A673 (cell line): ENCODE measurements at regions not wholly inside any gene's neighbourhood (a gene's known extent, or its start where the extent isn't known, plus 50 kb on each side); places are given as distances from the start of the nearest gene placed in this dataset.

Source experiments
- BruUV-seq: library from RNA; stranded (reverse); fragments of 400-500 nt; replicated peaks from 2 replicates; lab custom pipeline; 2021; lab: Mats Ljungman, UMichigan
- CTCF ChIA-PET: fragments of 300-600 bp; sonication (Branson Sonifier 250); formaldehyde crosslinking; loops from one replicate; lab custom pipeline; 2022; ENCODE audit warnings: antibody characterized with exemption; lab: Charles Lee
- POLR2A ChIA-PET: fragments of 300-600 bp; sonication (Branson Sonifier 250); formaldehyde crosslinking; loops from one replicate; lab custom pipeline; 2022; ENCODE audit warnings: antibody characterized with exemption; ENCODE audit not compliant: low non-redundant PET; lab: Charles Lee
- DNase-seq: peaks from one replicate; pipeline ENCODE4 v3.0.0-alpha.2; 2015; ENCODE audit warnings: low spot score
- H3K27ac ChIP-seq: fragments of 200-600 bp; sonication (generic); 2 replicates; pipeline ENCODE4 v1.5.1; 2016; ENCODE audit warnings: mixed run types, low read depth, mild to moderate bottlenecking, mixed read lengths, antibody characterized with exemption, low read length; ENCODE audit not compliant: poor library complexity, severe bottlenecking
- H3K27me3 ChIP-seq: fragments of 200-600 bp; sonication (generic); replicated peaks from 2 replicates; pipeline ENCODE4 v1.6.1; 2017; ENCODE audit warnings: mixed run types, low read depth, mild to moderate bottlenecking, mixed read lengths, antibody characterized with exemption, low read length; ENCODE audit not compliant: insufficient read depth, poor library complexity
- H3K36me3 ChIP-seq: fragments of 200-600 bp; sonication (generic); 2 replicates; pipeline ENCODE4 v1.6.1; 2016; ENCODE audit warnings: mixed run types, mild to moderate bottlenecking, mixed read lengths, antibody characterized with exemption, low read length; ENCODE audit not compliant: insufficient read depth, poor library complexity, severe bottlenecking
- H3K4me1 ChIP-seq: fragments of 200-600 bp; sonication (generic); 2 replicates; pipeline ENCODE4 v1.6.1; 2017; ENCODE audit warnings: mixed run types, mild to moderate bottlenecking, mixed read lengths, antibody characterized with exemption, low read length; ENCODE audit not compliant: insufficient read depth, poor library complexity, severe bottlenecking
- H3K4me3 ChIP-seq: fragments of 200-600 bp; sonication (generic); 2 replicates; pipeline ENCODE4 v1.5.1; 2016; ENCODE audit warnings: low read depth, mixed run types, mild to moderate bottlenecking, mixed read lengths, low read length; ENCODE audit not compliant: poor library complexity, severe bottlenecking
- H3K9me3 ChIP-seq: fragments of 200-600 bp; sonication (generic); 2 replicates; pipeline ENCODE4 v1.6.1; 2016; ENCODE audit warnings: mixed run types, low read depth, mild to moderate bottlenecking, mixed read lengths, antibody characterized with exemption, low read length; ENCODE audit not compliant: poor library complexity, severe bottlenecking
- EZH2 ChIP-seq: fragments of 200-600 bp; sonication (generic); IDR thresholded peaks from 2 replicates; pipeline ENCODE4 v1.6.1; 2017; ENCODE audit warnings: borderline replicate concordance, low read depth, mild to moderate bottlenecking, mixed read lengths, antibody characterized with exemption, low read length; ENCODE audit not compliant: poor library complexity, severe bottlenecking
- intact Hi-C: fragments of 100-400 bp; cut with micrococcal nuclease; formaldehyde crosslinking; loops from one replicate; pipeline ENCODE4 v1.10.0; 2022; ENCODE audit not compliant: unreplicated experiment
- TF ChIP-seq, protein P1 (sequence below): fragments of 300-800, 200-600 bp; sonication (generic); conservative IDR thresholded peaks from 2 replicates; pipeline ENCODE4 v1.5.1; 2017; ENCODE audit warnings: low read depth, mild to moderate bottlenecking, antibody characterized with exemption, low read length, moderate library complexity, mixed read lengths

DNA sequence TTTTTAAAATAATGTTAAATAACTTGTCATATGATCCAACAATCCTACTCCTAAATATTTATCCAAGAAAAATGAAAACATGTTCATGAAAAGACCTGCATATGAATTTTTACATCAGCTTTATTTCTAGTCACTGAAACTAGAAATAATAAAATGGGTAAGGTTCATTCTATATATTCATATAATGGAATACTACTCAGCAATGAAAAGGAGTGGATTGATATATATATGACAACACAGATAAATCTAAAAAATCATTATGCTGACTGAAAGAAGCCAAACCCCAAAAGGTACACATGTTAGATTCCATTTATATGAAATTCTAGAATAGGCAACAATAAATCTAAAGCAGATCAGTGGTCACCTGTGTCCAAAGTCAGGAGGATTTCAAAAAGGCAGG lies 84.9 kb upstream of the PCBD1 start:
- Histone ChIP-seq H3K4me1 (no peaks in the 10 kb centered on the region), H3K36me3 (no peaks in the 10 kb centered on the region), H3K27me3 (no peaks in the 10 kb centered on the region), H3K9me3 (peaks cover 15% of the 10 kb centered on the region), H3K4me3 (no peak overlapping the region), H3K27ac (no peak overlapping the region)
- intact Hi-C loops: no loop called here
- ChIA-PET CTCF (no interaction called here), POLR2A (no interaction called here)
- DNase-seq: no peak
- BruUV-seq: no TSS peak
- TF ChIP-seq, protein P1, sequence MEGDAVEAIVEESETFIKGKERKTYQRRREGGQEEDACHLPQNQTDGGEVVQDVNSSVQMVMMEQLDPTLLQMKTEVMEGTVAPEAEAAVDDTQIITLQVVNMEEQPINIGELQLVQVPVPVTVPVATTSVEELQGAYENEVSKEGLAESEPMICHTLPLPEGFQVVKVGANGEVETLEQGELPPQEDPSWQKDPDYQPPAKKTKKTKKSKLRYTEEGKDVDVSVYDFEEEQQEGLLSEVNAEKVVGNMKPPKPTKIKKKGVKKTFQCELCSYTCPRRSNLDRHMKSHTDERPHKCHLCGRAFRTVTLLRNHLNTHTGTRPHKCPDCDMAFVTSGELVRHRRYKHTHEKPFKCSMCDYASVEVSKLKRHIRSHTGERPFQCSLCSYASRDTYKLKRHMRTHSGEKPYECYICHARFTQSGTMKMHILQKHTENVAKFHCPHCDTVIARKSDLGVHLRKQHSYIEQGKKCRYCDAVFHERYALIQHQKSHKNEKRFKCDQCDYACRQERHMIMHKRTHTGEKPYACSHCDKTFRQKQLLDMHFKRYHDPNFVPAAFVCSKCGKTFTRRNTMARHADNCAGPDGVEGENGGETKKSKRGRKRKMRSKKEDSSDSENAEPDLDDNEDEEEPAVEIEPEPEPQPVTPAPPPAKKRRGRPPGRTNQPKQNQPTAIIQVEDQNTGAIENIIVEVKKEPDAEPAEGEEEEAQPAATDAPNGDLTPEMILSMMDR: no peak
- TF ChIP-seq EZH2: no peak

DNA sequence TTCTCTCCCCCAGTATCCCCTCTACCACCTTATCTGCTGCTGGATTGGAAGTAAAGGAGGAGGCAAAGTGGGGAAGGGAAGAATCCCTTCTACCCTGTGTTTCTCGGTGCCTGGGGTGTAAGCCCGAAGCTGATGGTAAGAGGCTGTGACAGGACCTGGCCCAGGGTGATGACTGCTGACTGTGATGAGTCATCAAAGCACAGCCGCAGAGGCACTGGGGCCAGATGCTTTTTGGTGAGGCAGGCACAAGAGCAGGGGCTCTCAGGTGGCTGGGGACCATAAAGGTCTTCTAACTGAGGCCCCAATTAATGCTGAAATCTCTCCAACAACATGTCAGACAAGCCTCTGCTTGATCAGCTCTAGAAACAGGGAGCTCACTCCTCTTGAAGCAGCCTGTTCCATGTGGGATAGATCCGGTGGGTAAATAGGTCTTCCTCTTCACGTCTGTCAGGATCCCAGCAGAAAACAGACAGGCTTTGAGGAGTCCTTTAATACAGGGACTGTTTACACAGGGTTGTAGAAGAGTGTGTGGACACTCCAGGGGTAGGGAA lies 86.1 kb upstream of the PCBD1 start:
- H3K36me3 ChIP-seq: no peaks in the 10 kb centered on the region
- peaks cover 15% of the 10 kb centered on the region for H3K9me3 ChIP-seq
- TF ChIP-seq, protein P1: no peak
- no peak for TF ChIP-seq EZH2
- H3K27me3 ChIP-seq: no peaks in the 10 kb centered on the region
- H3K4me3 ChIP-seq: no peak overlapping the region
- H3K4me1 ChIP-seq: no peaks in the 10 kb centered on the region
- ChIA-PET CTCF (no interaction called here), POLR2A (no interaction called here)
- intact Hi-C loops: no loop called here
- no peak overlapping the region for H3K27ac ChIP-seq
- no peak for DNase-seq
- BruUV-seq: no TSS peak

DNA sequence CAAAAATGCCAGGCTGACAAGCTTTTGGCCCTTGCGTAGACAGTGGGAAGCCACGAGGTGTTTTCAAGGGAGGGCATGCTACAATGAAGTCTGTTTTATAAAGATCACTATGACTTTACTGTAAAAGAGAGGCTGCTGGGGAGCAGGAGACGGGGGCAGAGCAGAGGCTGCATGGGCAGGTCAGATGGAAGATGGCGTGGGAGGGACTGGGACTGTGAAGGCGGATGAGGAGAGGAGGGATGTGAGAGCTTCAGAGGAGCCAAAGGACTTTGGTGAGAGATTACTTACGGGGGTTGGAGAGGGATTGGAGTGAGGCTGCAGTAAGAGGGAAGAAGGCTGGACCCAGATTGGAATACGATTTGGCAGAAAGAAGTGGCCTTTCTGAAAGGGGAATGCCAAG lies 86.6 kb upstream of the PCBD1 start:
- Histone ChIP-seq H3K36me3 (no peaks in the 10 kb centered on the region), H3K27me3 (no peaks in the 10 kb centered on the region), H3K27ac (no peak overlapping the region), H3K4me1 (no peaks in the 10 kb centered on the region), H3K9me3 (peaks cover 15% of the 10 kb centered on the region), H3K4me3 (no peak overlapping the region)
- TF ChIP-seq, protein P1: no peak
- TF ChIP-seq EZH2: no peak
- no peak for DNase-seq
- BruUV-seq: no TSS peak
- ChIA-PET POLR2A (no interaction called here), CTCF (no interaction called here)
- intact Hi-C loops: no loop called here
